GM18505 (cell line): ENCODE measurements at regions not wholly inside any gene's neighbourhood (a gene's known extent, or its start where the extent isn't known, plus 50 kb on each side); places are given as distances from the start of the nearest gene placed in this dataset.

Source experiments
- ATAC-seq: cut with Tn5 transposase; IDR thresholded peaks from one replicate; pipeline ENCODE4 v1.9.1; 2021; ENCODE audit not compliant: unreplicated experiment
- POLR2A ChIP-seq: IDR thresholded peaks from 4 replicates; pipeline ENCODE4 v1.6.1; 2011; ENCODE audit warnings: borderline replicate concordance; ENCODE audit not compliant: insufficient read depth, insufficient read length; ENCODE audit errors: extremely low read depth

DNA sequence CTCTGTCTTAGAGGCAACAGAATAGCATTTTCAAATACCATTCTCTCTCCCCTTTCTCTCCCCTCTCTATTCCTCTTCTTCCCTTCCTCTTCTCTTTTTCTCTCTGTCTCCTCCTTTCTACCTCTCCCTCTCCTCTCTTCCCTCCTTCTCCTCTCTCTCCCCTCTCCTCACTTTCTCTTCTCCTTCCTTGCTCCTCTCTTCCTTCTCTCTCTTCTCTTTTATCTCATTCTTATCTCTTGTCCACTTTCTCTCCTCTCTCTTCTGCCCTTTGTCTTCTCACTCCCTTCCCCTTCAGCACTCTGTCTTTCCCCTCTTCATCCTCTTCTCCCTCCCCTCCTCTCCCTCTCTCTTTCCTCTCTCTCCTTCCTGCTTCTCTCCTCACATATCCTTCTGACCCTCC is 2265.8 kb upstream of the TENM3 start:
- ATAC-seq: no peak
- TF ChIP-seq POLR2A: no peak

GRCh38 chr4:179981161-179981560 is 2262.0 kb upstream of the TENM3 start:
- TF ChIP-seq POLR2A: no peak
- no peak for ATAC-seq

DNA sequence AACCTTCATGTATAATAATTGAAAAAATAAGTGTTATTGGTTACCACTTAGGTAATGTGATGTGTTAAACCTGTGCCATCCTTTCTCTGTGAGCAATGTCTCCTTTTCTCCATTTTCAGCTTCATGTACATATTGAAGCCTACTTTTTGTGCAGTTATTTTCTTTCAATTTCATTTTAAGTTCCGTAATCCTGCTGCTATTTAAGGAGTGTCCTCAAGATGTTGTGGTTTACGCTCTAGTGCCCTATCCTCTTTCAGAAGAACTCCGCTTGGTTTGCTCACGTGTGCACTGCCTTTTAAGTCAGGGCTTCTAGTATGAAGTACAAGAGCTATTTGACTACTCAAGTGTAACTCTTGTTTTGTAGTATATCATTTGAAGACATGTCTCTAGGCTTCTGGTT is 2253.2 kb upstream of the TENM3 start:
- ATAC-seq: peak; percentile 100
- TF ChIP-seq POLR2A: no peak

- TF ChIP-seq POLR2A: no peak
- no peak for ATAC-seq
These were observed 2233.9 kb upstream of the TENM3 start for GRCh38 chr4:180009316-180009715.

GRCh38 chr4:180028682-180029081 is 2214.5 kb upstream of the TENM3 start:
- peak; percentile 95 for ATAC-seq
- no peak for TF ChIP-seq POLR2A

DNA sequence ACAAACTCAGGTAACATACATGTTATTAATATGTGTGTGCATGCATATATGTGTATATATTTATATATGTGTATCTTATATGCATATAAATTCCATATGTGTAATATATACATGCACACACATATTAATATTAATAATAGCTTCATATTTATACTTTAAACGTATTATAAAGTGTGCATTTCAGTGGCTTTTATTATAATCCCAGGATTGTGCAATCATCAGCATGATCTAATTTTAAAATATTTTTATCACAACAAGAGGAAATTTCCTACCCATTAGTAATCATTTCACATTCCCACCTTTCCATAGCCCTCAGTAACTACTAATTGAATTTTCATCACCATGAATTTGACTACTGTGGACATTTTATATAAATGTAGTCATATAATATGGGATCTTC is 2211.9 kb upstream of the TENM3 start:
- no peak for ATAC-seq
- TF ChIP-seq POLR2A: no peak

DNA sequence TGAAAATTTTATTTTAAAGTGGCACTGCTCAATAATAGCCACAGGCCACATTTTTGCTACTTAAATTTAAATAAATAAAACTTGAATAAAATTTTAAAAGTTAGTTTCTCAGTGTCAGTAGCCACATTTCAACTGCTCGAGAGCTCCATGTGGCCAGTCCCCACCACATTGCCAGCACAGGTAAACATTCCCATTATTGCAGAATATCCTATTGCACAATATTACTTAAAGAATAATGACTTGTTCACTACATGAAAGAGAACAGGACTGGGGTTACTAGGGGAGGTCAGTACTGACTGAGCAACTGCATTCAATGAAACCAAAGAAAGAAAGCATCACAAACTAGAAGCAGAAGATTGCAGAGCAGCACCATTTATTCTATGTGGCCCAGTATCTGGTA is 2201.6 kb upstream of the TENM3 start:
- TF ChIP-seq POLR2A: no peak
- no peak for ATAC-seq

GRCh38 chr4:180052629-180053028 is 2190.6 kb upstream of the TENM3 start:
- no peak for TF ChIP-seq POLR2A
- ATAC-seq: no peak

DNA sequence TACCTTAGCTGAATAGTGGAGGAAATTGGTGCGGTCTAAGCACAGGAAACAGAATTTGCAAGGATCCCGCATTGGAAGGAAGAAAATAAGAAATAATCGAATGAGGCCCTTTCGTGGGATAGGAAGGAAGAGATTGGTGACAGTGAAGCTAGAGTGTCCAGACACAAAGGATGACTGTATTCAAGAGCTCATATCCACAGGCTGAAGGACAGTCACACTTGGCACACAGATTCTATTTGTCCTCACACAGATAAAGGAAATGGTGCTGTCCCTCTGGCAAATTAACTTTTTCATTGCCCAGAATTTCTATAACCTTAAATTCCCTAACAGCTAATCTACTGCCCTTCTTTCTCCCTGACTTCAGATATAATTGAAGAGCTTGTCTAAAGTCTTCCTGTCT is 2188.9 kb upstream of the TENM3 start:
- ATAC-seq: no peak
- TF ChIP-seq POLR2A: no peak

DNA sequence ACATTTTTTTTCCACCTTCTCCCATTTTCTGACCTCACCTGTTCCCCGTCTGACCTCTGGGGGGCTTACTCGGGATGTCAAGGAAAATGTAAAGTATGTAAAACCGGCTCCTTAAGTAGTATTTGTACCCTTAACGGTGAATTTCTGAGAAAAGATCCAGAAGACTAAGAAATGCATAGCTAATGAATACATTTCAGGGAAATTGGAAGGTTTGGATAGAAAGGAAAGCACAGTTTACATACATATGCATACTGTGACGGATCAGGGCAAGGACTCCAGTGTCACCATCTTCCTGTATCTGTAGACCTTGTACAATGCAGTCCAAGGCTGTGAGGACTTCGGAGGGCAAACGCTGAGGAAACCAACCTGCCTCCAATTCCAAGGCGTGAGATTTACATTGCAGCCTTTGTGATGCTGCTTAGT is 2185.9 kb upstream of the TENM3 start:
- no peak for TF ChIP-seq POLR2A
- ATAC-seq: no peak

DNA sequence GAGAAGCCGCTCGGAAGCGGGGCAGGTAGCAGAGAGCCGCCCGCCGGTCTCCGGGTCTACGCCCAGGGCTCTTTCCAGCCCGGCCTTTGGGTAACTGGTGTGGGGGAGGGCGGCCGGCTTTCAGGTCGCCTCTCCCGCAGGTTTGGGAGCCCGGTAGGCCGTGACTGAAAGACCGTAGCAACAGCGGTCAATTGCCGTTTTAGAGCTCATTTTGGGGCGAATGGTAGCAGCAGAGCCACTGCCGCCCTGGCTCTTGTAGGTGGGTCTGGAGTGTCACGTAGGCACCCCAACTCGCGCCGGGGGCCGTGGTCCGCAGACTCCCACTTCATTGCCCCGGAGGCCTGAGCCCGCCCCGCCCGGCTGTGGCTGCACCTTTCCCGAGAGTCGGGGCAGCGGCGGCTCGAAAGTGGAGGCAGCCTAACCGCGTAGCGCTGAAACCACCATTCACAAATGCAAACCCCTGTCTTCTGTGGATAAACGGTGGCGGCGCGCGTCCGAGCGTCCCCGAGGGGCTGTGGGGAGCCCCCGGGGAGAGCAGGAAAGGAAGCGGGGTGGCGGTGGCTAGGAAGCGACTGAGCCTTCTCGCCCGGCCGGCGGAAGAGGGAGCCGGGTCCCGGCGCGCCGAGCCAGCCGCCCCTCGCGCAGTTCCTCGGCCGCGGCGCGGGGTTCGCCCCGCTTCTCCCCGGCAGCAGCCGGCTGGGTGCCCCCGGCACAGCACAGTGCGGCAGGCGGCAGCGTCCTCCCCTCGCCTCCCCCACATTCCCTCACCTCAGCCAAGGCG is 2185.1 kb upstream of the TENM3 start:
- no peak for TF ChIP-seq POLR2A
- peak; percentile 48 for ATAC-seq

DNA sequence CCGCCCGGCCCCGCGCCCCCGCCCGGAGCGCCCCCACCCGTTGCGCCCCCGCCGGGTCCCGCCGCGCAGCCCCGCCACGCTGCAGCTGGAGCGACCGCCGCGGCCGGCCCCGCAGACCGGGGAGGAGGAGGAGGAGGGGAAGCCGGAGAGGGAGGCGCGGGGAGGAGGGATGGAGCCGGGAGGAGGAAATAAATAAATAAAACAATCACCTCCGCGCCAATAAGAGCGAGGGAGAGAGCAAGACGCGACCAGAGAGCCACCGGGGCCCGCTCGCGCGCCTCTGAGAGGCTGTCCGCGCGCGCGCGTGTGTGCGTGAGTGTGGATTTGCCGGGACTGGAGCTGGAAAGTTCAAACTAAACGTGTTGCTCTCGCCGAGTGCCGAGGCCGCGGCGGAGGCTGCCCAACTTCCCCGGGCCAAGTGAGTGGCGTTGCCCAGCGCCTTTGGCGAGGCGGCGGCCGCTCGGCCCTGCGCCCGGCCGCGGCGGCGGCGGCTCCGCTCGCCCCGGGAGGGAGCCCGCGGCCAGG is 2184.4 kb upstream of the TENM3 start:
- TF ChIP-seq POLR2A: no peak
- ATAC-seq: peak; percentile 26

- no peak for TF ChIP-seq POLR2A
- ATAC-seq: peak; percentile 29
These were observed 2183.9 kb upstream of the TENM3 start for GRCh38 chr4:180059216-180059881.

DNA sequence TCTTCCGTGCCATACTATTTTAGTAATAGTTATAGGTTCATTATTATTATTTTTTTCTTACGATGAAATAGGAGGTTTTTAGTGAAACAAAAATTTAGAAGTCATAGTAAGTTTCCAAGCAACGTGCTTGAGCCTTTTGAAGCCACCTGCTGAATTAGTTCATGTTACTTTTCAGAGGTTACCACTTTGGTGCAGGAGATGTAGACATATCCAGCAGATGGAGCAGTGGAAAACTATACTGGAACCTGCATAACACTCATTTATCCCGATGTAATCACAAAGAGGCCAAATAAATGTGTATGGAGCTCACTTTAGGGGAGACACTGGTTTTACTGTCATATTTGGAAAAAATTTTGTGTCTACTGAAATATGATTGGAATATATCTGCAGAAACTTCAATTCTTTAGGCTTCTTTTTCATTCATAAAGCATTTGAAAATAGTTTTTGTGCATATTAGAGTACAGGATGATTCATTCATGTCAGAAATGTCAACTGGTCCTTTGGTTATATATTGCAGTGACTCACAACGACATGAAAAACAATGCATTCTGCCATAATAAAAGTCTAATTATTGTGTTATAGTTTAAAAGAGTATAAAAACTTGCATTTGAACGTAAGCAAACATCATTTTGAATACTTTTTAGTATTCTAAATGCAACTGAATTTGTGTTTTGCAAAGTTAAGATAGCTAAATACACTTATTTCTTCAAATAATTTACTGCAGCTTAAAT is 2182.9 kb upstream of the TENM3 start:
- no peak for ATAC-seq
- no peak for TF ChIP-seq POLR2A

DNA sequence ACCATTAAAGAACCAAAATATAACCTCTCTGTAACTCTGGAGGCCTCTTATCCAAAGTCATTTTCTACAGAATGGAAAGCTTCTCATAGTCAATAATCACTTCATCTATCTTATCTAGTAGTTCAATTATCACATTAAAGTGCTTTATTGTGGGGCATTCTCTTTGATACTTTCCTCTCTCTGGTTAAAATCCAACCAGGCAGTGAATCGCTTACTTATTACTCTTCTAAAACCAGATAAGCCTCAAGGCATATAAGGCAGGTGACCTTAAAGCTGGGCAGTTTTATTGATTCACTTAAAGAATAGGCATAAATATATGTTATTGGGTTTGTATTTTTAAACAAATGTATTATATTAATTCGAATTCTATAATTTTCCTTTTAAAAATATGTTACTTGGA is 2162.1 kb upstream of the TENM3 start:
- no peak for ATAC-seq
- TF ChIP-seq POLR2A: no peak
